Keratinocyte (primary cell): ENCODE measurements at regions not wholly inside any gene's neighbourhood (a gene's known extent, or its start where the extent isn't known, plus 50 kb on each side); places are given as distances from the start of the nearest gene placed in this dataset.

Experiments
- DNase-seq: peaks from one replicate; pipeline ENCODE4 v3.0.0-alpha.2; 2011; ENCODE audit warnings: low read depth, missing footprints, low spot score
- FAIRE-seq: peaks from 2 replicates; lab custom pipeline; 2011; peaks lifted over from hg19 to GRCh38; lab: Jason Lieb, UNC
- H2AFZ ChIP-seq: 2 replicates; pipeline ENCODE4 v1.6.0; 2012; ENCODE audit warnings: low read length, control low read depth, inconsistent platforms; ENCODE audit not compliant: control insufficient read depth
- H3K27ac ChIP-seq: 2 replicates; pipeline ENCODE4 v1.5.1; 2011; ENCODE audit warnings: low read length; ENCODE audit not compliant: control insufficient read depth, insufficient read depth
- H3K27me3 ChIP-seq: 3 replicates; pipeline ENCODE4 v1.6.0; 2011; ENCODE audit warnings: low read length; ENCODE audit not compliant: control insufficient read depth, insufficient read depth; ENCODE audit errors: extremely low read depth
- H3K36me3 ChIP-seq, 2 experiments: 2 replicates in 1 of 2; 3 replicates in 1 of 2; pipeline ENCODE4 v1.5.1; 2011; ENCODE audit warnings: low read length in 2 of 2, mild to moderate bottlenecking in 1 of 2; ENCODE audit not compliant: control insufficient read depth in 2 of 2, insufficient read depth in 2 of 2; ENCODE audit errors: extremely low read depth in 1 of 2
- H3K4me1 ChIP-seq: 3 replicates; pipeline ENCODE4 v1.5.1; 2011; ENCODE audit warnings: low read length; ENCODE audit not compliant: control insufficient read depth, insufficient read depth; ENCODE audit errors: extremely low read depth
- H3K4me2 ChIP-seq: 3 replicates; pipeline ENCODE4 v1.6.0; 2011; ENCODE audit warnings: low read depth, low read length; ENCODE audit not compliant: control insufficient read depth, insufficient read depth; ENCODE audit errors: extremely low read depth
- H3K4me3 ChIP-seq, 3 experiments: fragments of 200-600 bp in 1 of 3; sonication (generic) in 1 of 3; 2 replicates in 2 of 3; 3 replicates in 1 of 3; pipeline ENCODE4 v1.5.1; 2011 to 2016; ENCODE audit warnings: low read length in 3 of 3, mild to moderate bottlenecking in 3 of 3, control low read depth in 2 of 3, inconsistent platforms in 1 of 3, low read depth in 1 of 3, mixed read lengths in 1 of 3, mixed run types in 1 of 3, moderate library complexity in 1 of 3; ENCODE audit not compliant: control insufficient read depth in 2 of 3, insufficient read depth in 2 of 3; ENCODE audit errors: extremely low read depth in 1 of 3
- H3K79me2 ChIP-seq: 2 replicates; pipeline ENCODE4 v1.6.0; 2012; ENCODE audit warnings: low read length; ENCODE audit not compliant: control insufficient read depth, insufficient read depth
- H3K9ac ChIP-seq: 3 replicates; pipeline ENCODE4 v1.6.0; 2011; ENCODE audit warnings: low read length; ENCODE audit not compliant: control insufficient read depth, insufficient read depth; ENCODE audit errors: extremely low read depth
- H3K9me1 ChIP-seq: 3 replicates; pipeline ENCODE4 v1.6.0; 2011; ENCODE audit warnings: low read length; ENCODE audit not compliant: control insufficient read depth, insufficient read depth; ENCODE audit errors: extremely low read depth
- H3K9me3 ChIP-seq: 2 replicates; pipeline ENCODE4 v1.5.1; 2012; ENCODE audit warnings: low read depth, low read length; ENCODE audit not compliant: control insufficient read depth
- H4K20me1 ChIP-seq: 3 replicates; pipeline ENCODE4 v1.6.0; 2011; ENCODE audit warnings: low read length; ENCODE audit not compliant: control insufficient read depth, insufficient read depth; ENCODE audit errors: extremely low read depth
- CTCF ChIP-seq, 3 experiments: IDR thresholded peaks in 1 of 3; conservative IDR thresholded peaks in 1 of 3; optimal IDR thresholded peaks in 1 of 3; 2 replicates in 2 of 3; 3 replicates in 1 of 3; pipeline versions ENCODE3 to v1.5.1; 2011; ENCODE audit warnings: low read length in 3 of 3, mild to moderate bottlenecking in 3 of 3, moderate library complexity in 2 of 3, control low read depth in 1 of 3, inconsistent platforms in 1 of 3; ENCODE audit not compliant: insufficient read depth in 2 of 3; ENCODE audit errors: extremely low read depth in 1 of 3
- EZH2 ChIP-seq: IDR thresholded peaks from one replicate; pipeline ENCODE4 v1.6.1; 2012; ENCODE audit warnings: inconsistent platforms, mild to moderate bottlenecking, low read length, moderate library complexity
- dilution Hi-C: fragments of 300-500 bp; cut with MboI; formaldehyde crosslinking; loops from one replicate; pipeline ENCODE4 v1.7.0; 2020; ENCODE audit warnings: low sequenced_read_pairs; ENCODE audit not compliant: extremely low pct_ligation_motif_present

- Histone ChIP-seq H3K9me1 (no peaks in the 10 kb centered on the region), H3K9me3 (no peaks in the 10 kb centered on the region), H2AFZ (no peak overlapping the region), H3K9ac (no peak overlapping the region), H3K36me3 (no peaks in the 10 kb centered on the region), H3K79me2 (no peaks in the 10 kb centered on the region), H4K20me1 (no peaks in the 10 kb centered on the region), H3K4me1 (no peaks in the 10 kb centered on the region), H3K4me3 (no peak overlapping the region), H3K4me2 (no peak overlapping the region), H3K27ac (no peak overlapping the region), H3K27me3 (peaks cover 3% of the 10 kb centered on the region)
- FAIRE-seq (no peak), DNase-seq (no peak)
- no peak for TF ChIP-seq CTCF (optimal IDR thresholded peaks at IDR 0.05 in 1 of 3, IDR thresholded peaks at IDR 0.05 in 1 of 3, conservative IDR thresholded peaks at IDR 0.05 in 1 of 3; ENCODE audit: extremely low read depth in 1 of 3, insufficient read depth in 2 of 3, low read length in 3 of 3)
- dilution Hi-C loops: no loop called here
Observed at GRCh38 chr1:199040076-199040905, 401.5 kb downstream of the PTPRC start.

- Histone ChIP-seq H3K4me2 (no peak overlapping the region), H3K9me3 (no peaks in the 10 kb centered on the region), H3K4me1 (no peaks in the 10 kb centered on the region), H3K4me3 (no peak overlapping the region), H3K27me3 (peaks cover 3% of the 10 kb centered on the region), H3K9me1 (no peaks in the 10 kb centered on the region), H3K79me2 (no peaks in the 10 kb centered on the region), H3K9ac (no peak overlapping the region), H4K20me1 (no peaks in the 10 kb centered on the region), H2AFZ (no peak overlapping the region), H3K27ac (no peak overlapping the region), H3K36me3 (no peaks in the 10 kb centered on the region)
- TF ChIP-seq CTCF (optimal IDR thresholded peaks at IDR 0.05 in 1 of 3, IDR thresholded peaks at IDR 0.05 in 1 of 3, conservative IDR thresholded peaks at IDR 0.05 in 1 of 3; ENCODE audit: extremely low read depth in 1 of 3, insufficient read depth in 2 of 3, low read length in 3 of 3): no peak
- TF ChIP-seq EZH2: no peak
- DNase-seq: no peak
- FAIRE-seq: peak; percentile 39
- dilution Hi-C loops: no loop called here
Observed at GRCh38 chr1:199041173-199041914, 402.5 kb downstream of the PTPRC start.
